ENCODE measurements at regions not wholly inside any gene's neighbourhood (a gene's known extent, or its start where the extent isn't known, plus 50 kb on each side); places are given as distances from the start of the nearest gene placed in this dataset.

GRCh38 chrX:68998716-68999115 lies 166.5 kb downstream of the PJA1 start:
- no peak for DNase-seq (ENCODE audit: low read depth in 4 of 4, low spot score in 3 of 4)

- DNase-seq (ENCODE audit: low read depth in 4 of 4, low spot score in 3 of 4) = no peak
Measured at GRCh38 chrX:68997911-68998310, 167.3 kb downstream of the PJA1 start.

- DNase-seq (ENCODE audit: low read depth in 4 of 4, low spot score in 3 of 4) = no peak
Measured at GRCh38 chrX:68997511-68997910, 167.7 kb downstream of the PJA1 start.

GRCh38 chrX:68995780-68996551 lies 167.1 kb downstream of the EFNB1 start:
- DNase-seq (ENCODE audit: low read depth in 4 of 4, low spot score in 3 of 4) = no peak

- DNase-seq (ENCODE audit: low read depth in 4 of 4, low spot score in 3 of 4) = no peak
Measured at GRCh38 chrX:68995386-68995779, 166.6 kb downstream of the EFNB1 start.

GRCh38 chrX:68994891-68995255 lies 166.1 kb downstream of the EFNB1 start:
- no peak for DNase-seq (ENCODE audit: low read depth in 4 of 4, low spot score in 3 of 4)

GRCh38 chrX:68994135-68994890 lies 165.5 kb downstream of the EFNB1 start:
- DNase-seq (ENCODE audit: low read depth in 4 of 4, low spot score in 3 of 4) = no peak

- no peak for DNase-seq (ENCODE audit: low read depth in 4 of 4, low spot score in 3 of 4)
Measured at GRCh38 chrX:68992821-68993397, 164.1 kb downstream of the EFNB1 start.

- no peak for DNase-seq (ENCODE audit: low read depth in 4 of 4, low spot score in 3 of 4)
Measured at GRCh38 chrX:68991691-68992345, 163.0 kb downstream of the EFNB1 start.

GRCh38 chrX:68990948-68991347 lies 162.1 kb downstream of the EFNB1 start:
- no peak for DNase-seq (ENCODE audit: low read depth in 4 of 4, low spot score in 3 of 4)

- peak in 1 of 4 donors; percentile 53 for DNase-seq (ENCODE audit: low read depth in 4 of 4, low spot score in 3 of 4)
Measured at GRCh38 chrX:68989865-68990606, 161.2 kb downstream of the EFNB1 start.

GRCh38 chrX:68989456-68989855 lies 160.6 kb downstream of the EFNB1 start:
- no peak for DNase-seq (ENCODE audit: low read depth in 4 of 4, low spot score in 3 of 4)

- DNase-seq (ENCODE audit: low read depth in 4 of 4, low spot score in 3 of 4) = no peak
Measured at GRCh38 chrX:68988865-68989264, 160.0 kb downstream of the EFNB1 start.

- DNase-seq (ENCODE audit: low read depth in 4 of 4, low spot score in 3 of 4) = no peak
Measured at GRCh38 chrX:68985135-68985755, 156.4 kb downstream of the EFNB1 start.

- no peak for DNase-seq (ENCODE audit: low read depth in 4 of 4, low spot score in 3 of 4)
Measured at GRCh38 chrX:68983004-68983857, 154.4 kb downstream of the EFNB1 start.

GRCh38 chrX:68982476-68982875 lies 153.7 kb downstream of the EFNB1 start:
- no peak for DNase-seq (ENCODE audit: low read depth in 4 of 4, low spot score in 3 of 4)

- DNase-seq (ENCODE audit: low read depth in 4 of 4, low spot score in 3 of 4) = no peak
Measured at GRCh38 chrX:68980906-68981616, 152.2 kb downstream of the EFNB1 start.

GRCh38 chrX:68978655-68979054 lies 149.8 kb downstream of the EFNB1 start:
- DNase-seq (ENCODE audit: low read depth in 4 of 4, low spot score in 3 of 4) = no peak

- DNase-seq (ENCODE audit: low read depth in 4 of 4, low spot score in 3 of 4) = no peak
Measured at GRCh38 chrX:68978255-68978654, 149.4 kb downstream of the EFNB1 start.
